ENCODE measurements at regions not wholly inside any gene's neighbourhood (a gene's known extent, or its start where the extent isn't known, plus 50 kb on each side); places are given as distances from the start of the nearest gene placed in this dataset.

- Histone ChIP-seq H3K36me3 (ENCODE audit: insufficient read depth, low read length) (no peaks in the 10 kb centered on the region), H3K9ac (ENCODE audit: low read length) (no peak overlapping the region), H3K4me2 (ENCODE audit: low read depth, low read length, poor library complexity, severe bottlenecking) (no peak overlapping the region), H4K20me1 (ENCODE audit: insufficient read depth, low read depth, low read length) (no peaks in the 10 kb centered on the region), H3K27me3 (ENCODE audit: low read length) (no peaks in the 10 kb centered on the region), H3K4me3 (ENCODE audit: low read length) (no peak overlapping the region), H3K27ac (ENCODE audit: low read length) (no peak overlapping the region), H2AFZ (ENCODE audit: low read length) (no peak overlapping the region), H3K79me2 (ENCODE audit: low read length) (no peaks in the 10 kb centered on the region), H3K9me2 (replicated peaks; ENCODE audit: insufficient read depth, low read length) (no peaks in the 10 kb centered on the region), H3K9me3 (ENCODE audit: low read length) (peaks cover 19% of the 10 kb centered on the region), H3K4me1 (ENCODE audit: low read length) (no peaks in the 10 kb centered on the region)
- DNase-seq: no peak
Observed at GRCh38 chr10:24096281-24096680, 112.7 kb upstream of the KIAA1217 start.

- H4K20me1 ChIP-seq (ENCODE audit: insufficient read depth, low read depth, low read length): no peaks in the 10 kb centered on the region
- H3K4me1 ChIP-seq (ENCODE audit: low read length): no peaks in the 10 kb centered on the region
- no peaks in the 10 kb centered on the region for H3K27me3 ChIP-seq (ENCODE audit: low read length)
- no peak for DNase-seq
- no peak overlapping the region for H3K4me2 ChIP-seq (ENCODE audit: low read depth, low read length, poor library complexity, severe bottlenecking)
- no peaks in the 10 kb centered on the region for H3K36me3 ChIP-seq (ENCODE audit: insufficient read depth, low read length)
- H3K4me3 ChIP-seq (ENCODE audit: low read length): no peak overlapping the region
- no peaks in the 10 kb centered on the region for H3K79me2 ChIP-seq (ENCODE audit: low read length)
- no peak overlapping the region for H2AFZ ChIP-seq (ENCODE audit: low read length)
- no peaks in the 10 kb centered on the region for H3K9me2 ChIP-seq (replicated peaks; ENCODE audit: insufficient read depth, low read length)
- peaks cover 24% of the 10 kb centered on the region for H3K9me3 ChIP-seq (ENCODE audit: low read length)
- no peak overlapping the region for H3K27ac ChIP-seq (ENCODE audit: low read length)
- no peak overlapping the region for H3K9ac ChIP-seq (ENCODE audit: low read length)
Observed at GRCh38 chr10:24097751-24098207, 111.2 kb upstream of the KIAA1217 start.

GRCh38 chr10:24104895-24105294, 104.0 kb upstream of the KIAA1217 start:
- no peak overlapping the region for H3K4me2 ChIP-seq (ENCODE audit: low read depth, low read length, poor library complexity, severe bottlenecking)
- H3K27me3 ChIP-seq (ENCODE audit: low read length): no peaks in the 10 kb centered on the region
- no peak overlapping the region for H3K27ac ChIP-seq (ENCODE audit: low read length)
- no peak overlapping the region for H3K4me3 ChIP-seq (ENCODE audit: low read length)
- H3K79me2 ChIP-seq (ENCODE audit: low read length): no peaks in the 10 kb centered on the region
- peaks cover 34% of the 10 kb centered on the region for H3K9me3 ChIP-seq (ENCODE audit: low read length)
- H4K20me1 ChIP-seq (ENCODE audit: insufficient read depth, low read depth, low read length): no peaks in the 10 kb centered on the region
- no peak for DNase-seq
- H3K36me3 ChIP-seq (ENCODE audit: insufficient read depth, low read length): no peaks in the 10 kb centered on the region
- no peak overlapping the region for H3K9ac ChIP-seq (ENCODE audit: low read length)
- H2AFZ ChIP-seq (ENCODE audit: low read length): no peak overlapping the region
- H3K9me2 ChIP-seq (replicated peaks; ENCODE audit: insufficient read depth, low read length): no peaks in the 10 kb centered on the region
- H3K4me1 ChIP-seq (ENCODE audit: low read length): no peaks in the 10 kb centered on the region

DNA sequence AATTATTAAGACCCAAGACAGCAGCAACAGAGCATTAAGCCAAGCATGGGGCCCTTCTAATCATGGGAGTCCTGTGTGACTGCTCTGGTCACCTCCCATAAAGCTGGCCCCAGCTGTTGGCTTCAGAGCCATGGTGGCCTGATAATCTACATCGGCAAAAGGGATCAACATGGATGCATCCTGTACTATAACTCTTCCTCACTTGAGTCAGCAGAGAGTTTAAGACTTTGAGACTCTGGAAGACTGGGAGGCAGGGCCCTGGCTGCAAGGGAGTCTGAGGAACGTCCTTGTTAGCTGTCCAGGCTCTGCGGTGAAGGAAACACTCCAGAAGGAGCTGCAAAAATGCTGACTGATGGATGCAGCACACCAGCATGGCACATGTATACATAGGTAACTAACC, 95.0 kb upstream of the KIAA1217 start:
- Histone ChIP-seq H3K9me3 (ENCODE audit: low read length) (peaks cover 22% of the 10 kb centered on the region), H3K36me3 (ENCODE audit: insufficient read depth, low read length) (no peaks in the 10 kb centered on the region), H3K79me2 (ENCODE audit: low read length) (no peaks in the 10 kb centered on the region), H3K4me3 (ENCODE audit: low read length) (no peak overlapping the region), H3K4me1 (ENCODE audit: low read length) (no peaks in the 10 kb centered on the region), H3K4me2 (ENCODE audit: low read depth, low read length, poor library complexity, severe bottlenecking) (no peak overlapping the region), H3K9me2 (replicated peaks; ENCODE audit: insufficient read depth, low read length) (no peaks in the 10 kb centered on the region), H4K20me1 (ENCODE audit: insufficient read depth, low read depth, low read length) (no peaks in the 10 kb centered on the region), H3K27me3 (ENCODE audit: low read length) (no peaks in the 10 kb centered on the region), H3K9ac (ENCODE audit: low read length) (no peak overlapping the region), H2AFZ (ENCODE audit: low read length) (no peak overlapping the region), H3K27ac (ENCODE audit: low read length) (no peak overlapping the region)
- DNase-seq: no peak

GRCh38 chr10:24114556-24114955, 94.4 kb upstream of the KIAA1217 start:
- Histone ChIP-seq H3K9me2 (replicated peaks; ENCODE audit: insufficient read depth, low read length) (no peaks in the 10 kb centered on the region), H3K4me3 (ENCODE audit: low read length) (no peak overlapping the region)
- DNase-seq: no peak

GRCh38 chr10:24115403-24115802, 93.5 kb upstream of the KIAA1217 start:
- Histone ChIP-seq H3K4me2 (ENCODE audit: low read depth, low read length, poor library complexity, severe bottlenecking) (no peak overlapping the region), H3K9ac (ENCODE audit: low read length) (no peak overlapping the region), H3K4me1 (ENCODE audit: low read length) (no peaks in the 10 kb centered on the region), H3K79me2 (ENCODE audit: low read length) (no peaks in the 10 kb centered on the region), H2AFZ (ENCODE audit: low read length) (no peak overlapping the region), H3K9me2 (replicated peaks; ENCODE audit: insufficient read depth, low read length) (no peaks in the 10 kb centered on the region), H3K27ac (ENCODE audit: low read length) (no peak overlapping the region), H3K27me3 (ENCODE audit: low read length) (no peaks in the 10 kb centered on the region), H4K20me1 (ENCODE audit: insufficient read depth, low read depth, low read length) (no peaks in the 10 kb centered on the region), H3K36me3 (ENCODE audit: insufficient read depth, low read length) (no peaks in the 10 kb centered on the region), H3K9me3 (ENCODE audit: low read length) (peaks cover 22% of the 10 kb centered on the region), H3K4me3 (ENCODE audit: low read length) (no peak overlapping the region)
- DNase-seq: no peak

More at GRCh38 chr10:24114556-24114955, 94.4 kb upstream of the KIAA1217 start:
- Histone ChIP-seq H3K9me3 (ENCODE audit: low read length) (peaks cover 22% of the 10 kb centered on the region), H3K9ac (ENCODE audit: low read length) (no peak overlapping the region), H3K4me1 (ENCODE audit: low read length) (no peaks in the 10 kb centered on the region), H3K4me2 (ENCODE audit: low read depth, low read length, poor library complexity, severe bottlenecking) (no peak overlapping the region), H3K27ac (ENCODE audit: low read length) (no peak overlapping the region), H3K36me3 (ENCODE audit: insufficient read depth, low read length) (no peaks in the 10 kb centered on the region), H3K27me3 (ENCODE audit: low read length) (no peaks in the 10 kb centered on the region), H2AFZ (ENCODE audit: low read length) (no peak overlapping the region), H4K20me1 (ENCODE audit: insufficient read depth, low read depth, low read length) (no peaks in the 10 kb centered on the region), H3K79me2 (ENCODE audit: low read length) (no peaks in the 10 kb centered on the region)

DNA sequence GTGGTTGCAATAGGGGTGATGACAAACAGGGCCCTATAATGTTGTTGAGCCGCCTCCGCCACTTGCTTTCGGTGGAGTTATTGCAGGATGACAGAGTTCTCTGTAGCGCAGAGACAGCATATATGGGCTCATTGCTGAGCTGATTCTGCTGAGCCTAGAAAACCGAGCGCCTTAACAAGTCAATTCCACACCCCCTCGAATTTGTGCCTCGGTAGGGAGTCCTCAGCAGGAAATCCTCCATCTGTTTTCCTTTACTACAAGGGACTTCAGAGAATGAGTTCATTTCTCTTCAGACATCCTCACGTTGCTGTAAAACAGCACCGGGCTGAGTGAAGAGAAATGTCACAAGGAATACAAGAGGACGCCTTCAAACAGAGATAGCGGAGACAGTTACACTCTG, 90.7 kb upstream of the KIAA1217 start:
- Histone ChIP-seq H3K36me3 (ENCODE audit: insufficient read depth, low read length) (no peaks in the 10 kb centered on the region), H3K4me1 (ENCODE audit: low read length) (no peaks in the 10 kb centered on the region), H3K27ac (ENCODE audit: low read length) (no peak overlapping the region), H3K9me3 (ENCODE audit: low read length) (peaks cover 25% of the 10 kb centered on the region), H3K9me2 (replicated peaks; ENCODE audit: insufficient read depth, low read length) (no peaks in the 10 kb centered on the region), H4K20me1 (ENCODE audit: insufficient read depth, low read depth, low read length) (no peaks in the 10 kb centered on the region), H3K4me2 (ENCODE audit: low read depth, low read length, poor library complexity, severe bottlenecking) (no peak overlapping the region), H2AFZ (ENCODE audit: low read length) (no peak overlapping the region), H3K27me3 (ENCODE audit: low read length) (no peaks in the 10 kb centered on the region), H3K79me2 (ENCODE audit: low read length) (no peaks in the 10 kb centered on the region), H3K9ac (ENCODE audit: low read length) (no peak overlapping the region), H3K4me3 (ENCODE audit: low read length) (no peak overlapping the region)
- no peak for DNase-seq

DNA sequence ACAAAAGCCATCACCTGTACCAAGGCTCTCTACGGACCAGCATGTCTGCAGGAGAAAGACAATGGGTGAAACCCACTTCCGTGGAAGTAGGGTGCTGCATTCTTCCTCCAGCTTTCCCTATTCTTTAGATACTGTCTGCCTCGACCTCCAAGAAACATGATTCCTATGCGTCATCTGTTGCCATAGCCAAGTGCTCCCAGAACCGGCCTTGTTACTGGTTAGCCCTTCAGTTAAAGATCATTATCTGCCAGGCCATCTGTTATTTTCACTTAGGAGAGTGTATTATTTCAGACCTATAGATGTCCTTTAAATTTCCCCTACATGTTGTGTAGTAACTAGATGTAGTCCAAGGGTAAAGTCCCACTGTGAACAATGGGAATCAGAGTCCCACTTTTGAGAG, 89.0 kb upstream of the KIAA1217 start:
- H3K4me3 ChIP-seq (ENCODE audit: low read length): no peak overlapping the region
- H3K27ac ChIP-seq (ENCODE audit: low read length): no peak overlapping the region
- no peak for DNase-seq
- no peaks in the 10 kb centered on the region for H3K79me2 ChIP-seq (ENCODE audit: low read length)
- H2AFZ ChIP-seq (ENCODE audit: low read length): no peak overlapping the region
- H3K9me3 ChIP-seq (ENCODE audit: low read length): peaks cover 26% of the 10 kb centered on the region
- no peaks in the 10 kb centered on the region for H3K4me1 ChIP-seq (ENCODE audit: low read length)
- no peaks in the 10 kb centered on the region for H3K36me3 ChIP-seq (ENCODE audit: insufficient read depth, low read length)
- no peak overlapping the region for H3K4me2 ChIP-seq (ENCODE audit: low read depth, low read length, poor library complexity, severe bottlenecking)
- no peaks in the 10 kb centered on the region for H4K20me1 ChIP-seq (ENCODE audit: insufficient read depth, low read depth, low read length)
- no peaks in the 10 kb centered on the region for H3K9me2 ChIP-seq (replicated peaks; ENCODE audit: insufficient read depth, low read length)
- no peaks in the 10 kb centered on the region for H3K27me3 ChIP-seq (ENCODE audit: low read length)
- no peak overlapping the region for H3K9ac ChIP-seq (ENCODE audit: low read length)

DNA sequence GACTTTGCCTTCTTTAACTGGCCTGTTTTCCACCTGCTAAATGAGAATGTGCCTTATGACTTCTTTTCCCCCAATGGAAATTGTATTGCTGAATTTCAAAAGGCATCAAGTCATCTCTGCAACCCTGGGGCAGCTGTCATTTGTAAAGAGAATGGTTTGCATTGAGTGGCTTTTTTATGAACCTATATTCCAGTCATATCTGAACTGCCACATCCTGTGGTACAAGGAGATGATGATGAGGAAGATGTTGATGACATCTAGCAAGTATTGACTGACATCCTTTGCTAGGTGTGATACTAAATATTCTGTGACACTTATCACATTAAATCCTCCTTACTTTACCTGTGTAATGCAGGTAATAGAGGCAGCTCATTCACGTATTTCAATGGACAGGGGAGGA, 88.3 kb upstream of the KIAA1217 start:
- H3K79me2 ChIP-seq (ENCODE audit: low read length): no peaks in the 10 kb centered on the region
- H3K9me2 ChIP-seq (replicated peaks; ENCODE audit: insufficient read depth, low read length): no peaks in the 10 kb centered on the region
- no peaks in the 10 kb centered on the region for H4K20me1 ChIP-seq (ENCODE audit: insufficient read depth, low read depth, low read length)
- no peak overlapping the region for H3K4me3 ChIP-seq (ENCODE audit: low read length)
- DNase-seq: no peak
- no peak overlapping the region for H3K4me2 ChIP-seq (ENCODE audit: low read depth, low read length, poor library complexity, severe bottlenecking)
- peaks cover 27% of the 10 kb centered on the region for H3K9me3 ChIP-seq (ENCODE audit: low read length)
- H3K27ac ChIP-seq (ENCODE audit: low read length): no peak overlapping the region
- no peak overlapping the region for H3K9ac ChIP-seq (ENCODE audit: low read length)
- no peaks in the 10 kb centered on the region for H3K4me1 ChIP-seq (ENCODE audit: low read length)
- no peaks in the 10 kb centered on the region for H3K36me3 ChIP-seq (ENCODE audit: insufficient read depth, low read length)
- H2AFZ ChIP-seq (ENCODE audit: low read length): no peak overlapping the region
- no peaks in the 10 kb centered on the region for H3K27me3 ChIP-seq (ENCODE audit: low read length)

Measured in Karpas-422 (cell line).